HG03135 (cell line): ENCODE measurements at regions not wholly inside any gene's neighbourhood (a gene's known extent, or its start where the extent isn't known, plus 50 kb on each side); places are given as distances from the start of the nearest gene placed in this dataset.

Experiments used
- ATAC-seq: cut with Tn5 transposase; IDR thresholded peaks from one replicate; pipeline ENCODE4 v1.9.1; 2021; ENCODE audit warnings: mild to moderate bottlenecking, moderate library complexity; ENCODE audit not compliant: unreplicated experiment

DNA sequence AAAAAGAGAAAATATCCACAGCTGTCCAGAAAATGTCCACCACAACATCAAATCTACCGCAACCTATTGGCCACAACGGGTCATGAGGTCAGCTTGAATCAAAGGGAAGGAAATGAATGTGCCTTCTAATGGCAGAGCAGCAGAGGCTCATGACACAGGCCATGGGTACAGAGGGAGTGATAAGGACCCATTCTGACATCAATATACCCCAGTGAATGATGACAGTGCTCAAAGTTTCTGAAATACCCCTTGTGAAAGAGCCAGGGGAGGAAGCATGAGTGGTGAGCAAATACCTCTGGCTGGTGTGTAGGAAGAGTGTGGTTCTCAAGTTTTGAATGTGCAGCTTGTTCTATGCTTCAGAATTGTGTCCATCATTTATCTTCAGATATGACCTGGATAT is 348.2 kb downstream of the IRX1 start:
- no peak for ATAC-seq

DNA sequence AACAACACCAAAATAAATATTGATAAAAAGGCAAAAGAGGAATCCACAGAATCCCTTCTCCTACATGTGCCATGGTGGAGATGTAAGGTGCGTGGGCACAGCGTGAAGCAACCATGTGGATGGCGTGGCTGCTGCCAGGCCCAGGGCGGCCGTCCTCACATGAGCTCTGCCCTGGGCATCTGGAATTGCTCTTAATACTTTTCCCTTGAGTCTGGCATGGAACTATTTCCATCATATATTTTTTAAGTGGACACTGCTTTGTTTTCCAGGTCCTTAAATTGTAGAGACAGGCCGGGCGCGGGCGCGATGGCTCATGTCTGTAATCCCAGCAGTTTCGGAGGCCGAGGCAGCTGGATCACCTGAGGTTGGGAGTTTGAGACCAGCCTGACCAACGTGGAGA is 349.3 kb downstream of the IRX1 start:
- no peak for ATAC-seq

DNA sequence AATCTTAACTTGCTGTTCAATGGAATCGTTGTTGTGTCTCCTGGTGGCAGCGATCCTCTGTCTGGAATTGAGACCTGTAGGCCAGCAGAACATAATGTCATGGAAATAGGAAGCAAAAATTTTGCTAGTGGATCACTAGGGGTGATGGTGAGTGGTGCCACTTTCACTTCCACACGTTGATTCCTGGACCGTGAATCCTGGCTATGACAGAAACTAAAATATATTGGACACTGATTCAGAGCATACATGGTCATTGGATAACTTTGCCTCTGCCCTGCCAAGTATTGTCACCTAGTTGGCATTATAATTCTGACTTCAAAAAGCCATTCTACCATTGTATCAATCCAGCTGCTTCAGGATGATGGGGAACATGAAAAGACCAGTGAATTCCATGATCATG is 353.2 kb downstream of the IRX1 start:
- ATAC-seq = no peak

DNA sequence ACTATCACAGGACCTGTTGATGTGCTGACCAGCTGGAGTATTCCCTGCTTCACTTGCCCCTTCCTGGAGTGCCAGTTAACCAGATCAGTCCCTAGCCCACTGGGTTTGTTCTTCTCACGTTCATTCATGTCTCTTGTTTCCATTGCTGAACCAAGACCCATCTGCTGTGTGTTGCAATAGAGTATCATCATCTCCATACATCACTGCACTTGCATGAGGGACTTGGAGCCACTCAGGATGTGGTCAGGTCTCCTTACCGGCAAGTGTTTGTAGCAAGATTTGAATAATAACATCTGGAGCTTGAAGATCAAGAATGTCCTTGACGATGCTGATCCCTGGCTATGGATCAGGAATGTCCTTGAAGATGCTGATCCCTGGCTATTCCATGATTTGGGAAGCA is 358.6 kb downstream of the IRX1 start:
- ATAC-seq = no peak

DNA sequence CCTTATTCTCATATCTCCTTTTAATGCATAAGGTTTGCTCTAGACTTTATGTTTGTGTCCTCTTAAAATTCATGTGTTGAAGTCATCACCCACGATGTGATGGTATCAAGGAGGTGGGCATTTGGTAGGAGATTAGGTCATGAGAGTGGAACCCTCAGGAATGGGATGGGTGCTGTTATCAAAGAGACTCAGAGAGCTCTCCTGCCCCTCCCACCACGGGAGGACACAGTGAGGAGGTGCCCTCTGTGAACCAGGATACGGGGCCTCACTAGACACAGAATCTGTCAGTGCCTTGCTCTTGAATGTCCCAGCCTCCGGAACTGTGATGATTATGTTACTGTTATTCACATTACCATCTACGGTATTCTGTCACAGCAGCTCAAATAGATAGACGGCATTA is 359.0 kb downstream of the IRX1 start:
- ATAC-seq = no peak

DNA sequence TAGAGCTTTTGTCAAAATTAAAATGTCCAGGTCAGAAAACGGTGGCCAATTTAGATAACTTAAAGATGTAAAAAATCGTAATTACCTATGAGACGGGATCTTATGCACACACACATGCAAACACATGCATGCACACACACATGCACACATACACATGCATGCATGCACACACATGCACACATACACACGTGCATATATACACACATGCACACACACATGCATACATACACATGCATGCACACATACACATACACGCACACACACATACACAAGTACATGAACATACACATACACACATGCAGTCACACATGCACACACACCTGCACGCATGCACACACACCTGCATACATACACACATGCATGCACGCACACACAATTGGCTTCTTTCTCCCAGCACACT is 362.0 kb downstream of the IRX1 start:
- ATAC-seq = no peak

DNA sequence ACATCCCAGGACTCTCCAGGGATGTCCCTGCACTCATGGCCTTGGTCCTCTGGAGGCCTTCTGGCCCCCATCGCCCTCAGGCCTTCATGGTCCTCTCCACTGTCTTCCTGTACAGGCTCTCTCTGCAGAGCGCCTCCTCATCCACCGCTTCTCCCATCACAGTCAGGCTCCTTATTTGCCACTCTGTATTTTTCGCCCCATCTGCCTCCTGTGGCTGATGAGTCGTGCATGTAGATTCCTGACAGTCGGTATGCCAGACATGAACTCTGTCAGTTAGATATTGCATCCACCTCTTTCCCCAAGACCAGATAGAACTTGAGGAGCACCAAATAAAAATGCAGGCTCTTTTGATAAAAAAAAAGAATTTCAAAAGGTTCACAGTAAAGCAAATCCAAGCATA is 362.8 kb downstream of the IRX1 start:
- ATAC-seq = no peak

DNA sequence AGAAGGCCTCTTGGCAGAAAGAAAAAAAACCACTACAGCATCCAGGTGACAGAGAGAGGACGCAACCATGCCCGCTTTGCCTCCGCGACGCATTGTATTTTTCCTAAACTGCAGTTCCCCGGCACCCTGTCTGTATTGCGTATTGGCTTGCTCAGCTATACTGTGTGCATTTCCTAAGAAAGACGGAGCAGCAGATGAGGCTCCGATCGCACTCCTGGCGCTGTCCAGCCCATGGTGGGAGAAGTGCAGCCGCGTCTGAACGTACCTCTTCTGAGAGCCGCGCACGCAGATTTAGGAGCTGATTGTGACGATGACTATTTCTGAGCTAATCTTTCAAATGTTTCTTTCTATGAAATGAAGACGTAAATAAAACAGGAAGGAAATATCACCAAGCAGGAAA is 366.5 kb downstream of the IRX1 start:
- no peak for ATAC-seq

DNA sequence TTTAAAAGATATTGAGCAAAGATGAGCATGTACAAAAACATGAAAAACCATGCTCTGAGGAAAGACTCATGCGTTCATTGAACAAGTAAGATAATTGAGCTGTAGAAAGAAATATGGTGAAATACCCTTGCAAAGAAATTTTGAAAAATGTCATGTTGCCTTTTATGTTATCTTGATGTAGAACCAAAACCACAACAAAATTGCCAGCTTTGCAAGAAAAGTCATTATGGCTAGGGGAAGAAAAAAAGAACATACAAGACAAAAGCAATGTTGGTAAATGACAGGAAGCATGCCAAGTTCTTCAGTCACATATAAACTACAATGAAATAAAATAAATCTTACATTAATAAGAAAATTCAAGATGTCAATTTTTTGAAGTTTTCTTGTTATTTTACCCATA is 368.0 kb downstream of the IRX1 start:
- ATAC-seq = no peak

DNA sequence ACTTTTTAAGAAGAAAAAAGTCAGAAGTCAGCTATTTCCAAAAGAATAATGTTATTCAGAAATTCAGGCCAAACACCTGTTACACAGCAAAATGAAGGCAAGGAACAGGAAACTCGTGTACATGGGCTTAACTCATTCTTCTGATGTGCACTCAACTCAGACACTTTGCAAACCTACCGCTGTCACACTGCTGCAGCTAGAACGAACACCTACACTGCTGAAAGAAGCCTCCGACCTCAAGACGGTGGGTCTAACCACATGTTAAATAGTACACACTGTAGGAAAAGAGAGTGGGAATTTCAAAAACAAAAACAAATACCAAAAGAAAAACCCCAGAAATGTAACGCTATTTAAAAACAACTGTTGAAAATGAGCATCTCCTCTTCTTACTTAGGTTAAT is 384.5 kb downstream of the IRX1 start:
- ATAC-seq = no peak

DNA sequence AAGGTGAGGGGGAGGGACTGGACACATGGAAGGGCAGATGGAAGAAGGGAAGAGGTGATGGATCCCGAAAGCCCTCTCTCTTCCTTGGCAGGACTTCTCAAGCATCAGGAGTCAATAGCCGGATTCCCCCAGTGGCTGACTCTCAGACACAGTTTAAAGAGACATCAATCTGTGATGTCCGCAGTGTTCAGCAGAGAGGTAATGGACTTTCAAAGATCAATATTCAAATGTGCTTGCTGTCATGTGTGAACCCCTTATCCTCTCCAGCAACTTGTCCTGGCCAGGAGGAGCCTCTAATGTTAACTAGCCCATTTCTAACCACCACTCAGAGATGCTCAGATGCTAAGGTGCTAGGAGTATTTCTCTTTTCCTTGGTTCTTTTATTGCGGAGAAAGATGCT is 392.2 kb downstream of the IRX1 start:
- no peak for ATAC-seq

DNA sequence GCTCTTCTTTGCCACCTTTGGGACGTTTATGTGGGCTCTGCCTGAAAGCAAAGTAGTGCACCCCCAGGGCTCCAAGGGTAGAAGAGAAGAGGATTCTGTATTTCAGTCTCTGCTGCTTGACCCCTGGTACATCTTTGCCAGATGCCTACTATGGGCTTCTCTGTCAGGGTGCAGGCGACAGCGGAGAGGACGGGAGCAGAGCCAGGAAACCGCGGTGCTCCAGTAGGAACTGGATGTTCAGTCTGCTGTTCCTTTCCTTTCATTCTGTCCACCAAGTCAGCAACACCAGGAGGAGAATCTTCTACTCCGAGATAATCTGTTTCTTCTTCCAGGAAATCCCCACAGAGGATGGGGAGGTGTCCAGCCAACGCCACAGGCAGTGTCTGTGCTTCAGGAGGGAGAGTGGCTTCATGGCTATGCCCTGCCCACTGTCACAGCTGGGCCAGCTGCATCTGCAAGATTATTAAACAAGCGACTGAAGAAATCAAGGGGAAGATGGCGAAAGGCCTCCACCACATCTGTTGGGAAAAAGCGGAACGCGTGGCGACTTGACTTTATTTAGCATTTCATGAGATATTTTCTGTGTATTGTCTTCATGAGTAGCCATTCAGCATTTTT is 398.3 kb downstream of the IRX1 start:
- no peak for ATAC-seq

DNA sequence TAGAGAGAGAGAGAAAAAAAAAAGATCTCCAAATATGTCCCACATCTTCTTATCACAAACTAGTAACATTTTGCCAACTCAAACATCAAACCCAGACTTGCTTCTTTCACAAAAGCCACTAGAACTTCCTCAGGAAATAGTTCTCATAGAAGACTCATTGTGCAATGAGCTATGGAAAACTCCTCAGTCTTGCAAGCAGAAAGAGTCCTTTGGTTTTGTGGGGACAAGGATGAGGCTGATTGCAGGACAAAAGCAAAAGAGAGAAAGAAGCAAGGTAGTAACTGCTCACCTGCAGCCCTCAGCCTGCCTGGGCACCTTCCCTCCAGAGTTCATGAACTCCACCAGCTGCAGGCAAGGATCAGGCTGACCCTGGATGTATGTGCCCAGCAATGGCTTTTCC is 399.0 kb downstream of the IRX1 start:
- ATAC-seq = no peak

DNA sequence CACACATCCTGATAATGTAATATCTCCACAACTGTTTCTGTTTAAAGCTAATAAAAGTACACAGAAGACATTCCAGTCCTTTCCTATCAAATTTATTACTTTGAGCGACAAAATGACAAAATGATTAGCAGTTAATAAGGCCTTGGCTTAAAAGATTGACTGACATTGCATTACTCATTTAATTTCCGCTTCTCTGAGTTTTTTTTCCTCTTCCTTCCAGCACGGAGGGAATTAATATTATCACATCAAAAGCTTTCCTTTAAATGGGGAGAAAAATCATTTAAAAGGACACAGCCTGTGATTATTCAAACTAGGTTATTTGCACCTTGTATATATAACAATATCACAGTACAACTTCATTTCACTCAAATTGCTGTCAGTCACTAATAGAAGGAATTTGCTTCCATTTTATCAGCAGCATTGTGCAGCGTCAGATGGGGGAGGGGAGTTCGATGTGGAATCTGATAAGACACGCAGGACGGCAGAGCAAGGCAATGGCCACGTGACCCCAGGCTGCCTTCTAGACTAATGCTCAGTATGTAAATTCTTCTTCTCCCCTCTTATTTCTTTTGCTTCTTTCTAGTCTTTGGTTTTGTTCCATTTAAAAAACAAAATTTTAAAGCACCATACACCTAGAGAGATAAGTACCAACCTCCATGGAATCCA is 400.5 kb downstream of the IRX1 start:
- ATAC-seq = no peak

DNA sequence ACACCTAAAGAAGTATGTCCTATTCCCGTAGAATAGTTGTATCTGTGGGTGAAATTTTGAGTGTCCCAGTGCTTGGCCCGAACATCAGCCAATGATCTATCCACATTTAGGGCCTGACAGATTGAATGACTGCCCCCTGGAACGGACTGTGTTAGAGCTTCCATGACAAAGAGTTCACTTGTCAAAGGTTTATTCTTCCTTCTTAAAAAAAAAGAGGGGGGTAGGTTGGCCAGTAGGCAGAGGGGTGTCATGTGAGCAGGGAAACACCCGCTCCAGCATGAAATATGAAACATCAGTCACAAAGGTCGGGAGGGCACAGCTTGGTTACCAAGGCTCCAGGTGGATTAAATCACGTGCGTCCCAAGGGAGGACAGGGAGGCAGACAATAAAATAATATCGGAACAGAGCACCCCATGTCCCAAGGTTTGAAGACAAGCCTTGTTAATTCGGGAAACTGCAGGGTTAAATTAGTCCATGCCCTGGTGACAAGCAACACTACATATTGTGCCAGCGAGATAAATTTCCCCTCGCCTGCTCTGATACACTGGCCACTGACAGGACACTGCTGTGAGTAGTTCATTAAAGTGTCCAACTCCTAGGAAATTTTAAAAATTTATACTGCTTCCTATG is 401.2 kb downstream of the IRX1 start:
- ATAC-seq = no peak

DNA sequence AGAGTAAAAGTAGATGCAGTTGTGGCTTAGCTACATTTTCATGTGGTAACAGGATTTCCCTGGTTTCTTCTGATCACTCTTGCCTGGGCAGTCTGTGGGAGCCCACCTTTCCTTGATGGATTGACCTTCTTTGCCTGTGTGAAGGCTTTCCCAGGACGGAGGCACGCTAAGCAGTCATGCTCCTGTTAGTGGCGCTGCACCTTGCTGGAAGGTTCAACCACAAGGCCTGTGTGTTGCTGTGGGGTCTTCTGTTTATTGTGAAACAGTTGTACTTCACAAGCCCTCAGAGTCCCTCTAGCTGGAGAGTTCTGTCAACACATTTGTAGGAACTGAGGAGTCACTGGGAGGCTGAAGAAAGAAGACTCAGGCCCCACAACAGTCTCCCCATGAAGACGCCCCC is 402.0 kb downstream of the IRX1 start:
- no peak for ATAC-seq

DNA sequence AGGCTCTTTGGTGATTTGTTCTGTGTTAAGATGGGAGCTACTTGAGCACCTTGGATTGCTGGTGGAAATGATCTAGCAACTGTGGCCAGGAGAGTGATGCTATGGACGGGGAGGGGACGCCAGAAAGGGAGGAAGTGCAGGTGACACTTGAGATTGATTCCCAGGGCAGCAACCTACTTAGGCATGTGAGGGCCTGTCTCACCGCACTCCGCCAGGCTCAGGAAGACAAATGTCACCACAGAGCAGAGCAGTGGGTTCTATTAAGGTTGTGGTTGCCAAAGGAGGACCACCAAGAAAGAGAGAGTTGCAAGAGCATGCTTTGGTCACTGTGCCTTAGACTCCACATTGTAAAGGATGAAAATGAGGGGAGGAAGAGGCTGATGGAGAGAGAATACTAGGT is 404.3 kb downstream of the IRX1 start:
- no peak for ATAC-seq

DNA sequence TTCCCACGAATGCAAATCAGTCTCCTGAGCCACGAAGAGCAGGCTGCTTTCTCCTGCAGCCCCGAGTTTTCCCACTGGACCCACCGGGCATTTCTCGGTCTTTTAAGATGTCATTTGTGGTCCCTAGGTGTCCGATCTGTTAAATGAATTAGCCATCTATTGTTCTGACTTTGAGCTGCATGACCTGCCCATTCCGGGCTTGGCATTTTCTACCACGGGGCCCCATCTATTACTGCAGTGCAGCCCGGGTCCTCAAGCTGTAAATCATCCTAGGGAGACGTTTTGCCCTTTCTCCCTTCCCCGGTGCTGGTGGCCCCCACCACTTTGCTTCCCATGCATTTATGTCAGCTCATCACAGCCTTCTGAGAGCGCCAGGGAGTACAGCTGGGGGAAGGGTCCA is 405.4 kb downstream of the IRX1 start:
- ATAC-seq = no peak

DNA sequence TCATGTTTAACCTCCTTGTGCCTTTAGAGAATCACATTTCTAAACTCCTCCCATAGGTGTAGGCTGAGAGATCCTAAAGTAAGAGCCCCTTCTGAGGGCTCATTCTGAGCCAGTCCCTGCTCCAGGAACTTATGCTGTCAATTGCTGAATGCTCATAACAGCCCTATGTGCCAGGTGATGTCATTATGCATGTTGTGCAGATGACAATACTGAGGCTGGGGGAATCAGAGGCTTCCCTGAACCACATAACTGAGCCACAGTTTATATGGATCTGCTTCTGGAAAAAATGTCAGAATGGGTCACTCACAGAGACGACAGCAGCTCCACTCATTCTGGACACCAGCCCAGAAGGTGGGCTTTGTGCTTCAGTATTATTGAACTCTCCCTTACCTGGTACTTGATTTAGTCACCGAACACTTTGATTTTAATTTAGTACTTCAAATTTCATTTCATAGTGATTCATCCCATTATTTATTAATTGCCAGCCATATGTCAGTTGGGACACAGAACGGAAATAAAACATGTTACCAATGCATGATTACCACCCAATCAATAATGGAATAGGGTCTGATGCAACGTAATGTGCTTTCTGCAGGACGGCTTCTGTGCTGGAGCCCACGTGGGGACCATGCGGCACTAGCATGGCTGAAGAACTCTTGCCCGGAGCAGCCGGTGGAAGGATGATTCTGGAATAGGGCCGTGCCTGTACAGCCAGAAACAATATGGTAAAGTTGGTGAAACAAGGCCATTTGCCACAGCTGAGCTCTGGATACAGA is 406.3 kb downstream of the IRX1 start:
- no peak for ATAC-seq

DNA sequence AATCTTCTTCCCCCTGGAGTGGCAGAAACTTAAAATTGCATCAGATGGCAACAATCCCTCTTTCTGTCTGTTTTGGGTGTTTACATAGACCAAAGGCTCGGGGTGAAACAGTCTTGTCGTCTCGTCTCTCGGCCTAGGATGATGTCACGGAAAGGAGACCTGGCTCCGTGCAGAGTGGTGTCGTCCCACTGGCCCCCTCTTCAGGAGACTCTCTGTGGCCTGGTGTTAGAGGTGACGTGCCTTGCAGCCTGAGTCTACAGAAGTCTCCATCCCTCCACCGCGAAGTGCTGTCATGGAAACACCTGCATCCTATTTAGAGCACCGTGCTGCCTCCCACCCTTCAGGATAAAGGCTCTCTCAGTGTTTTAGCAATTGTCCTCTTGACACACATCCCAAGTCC is 409.7 kb downstream of the IRX1 start:
- ATAC-seq = no peak

DNA sequence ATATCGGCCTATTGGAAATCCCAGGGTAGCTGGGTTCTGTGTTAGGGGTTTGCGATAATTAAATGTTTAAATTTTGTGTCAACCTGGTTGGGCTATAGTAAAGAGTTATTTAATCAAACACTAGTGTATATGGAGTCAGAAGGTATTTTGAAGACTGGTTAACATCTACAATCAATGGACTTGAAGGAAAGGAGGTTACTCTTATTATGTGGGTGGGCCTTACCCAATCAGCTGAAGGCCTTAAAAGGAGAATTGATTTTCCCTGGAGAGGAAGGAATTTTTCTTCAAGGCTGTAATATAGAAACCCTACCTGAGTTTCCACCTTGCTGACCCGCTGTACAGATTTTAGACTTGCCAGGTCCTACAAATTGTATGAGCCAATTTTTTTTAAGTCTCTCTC is 411.4 kb downstream of the IRX1 start:
- no peak for ATAC-seq

DNA sequence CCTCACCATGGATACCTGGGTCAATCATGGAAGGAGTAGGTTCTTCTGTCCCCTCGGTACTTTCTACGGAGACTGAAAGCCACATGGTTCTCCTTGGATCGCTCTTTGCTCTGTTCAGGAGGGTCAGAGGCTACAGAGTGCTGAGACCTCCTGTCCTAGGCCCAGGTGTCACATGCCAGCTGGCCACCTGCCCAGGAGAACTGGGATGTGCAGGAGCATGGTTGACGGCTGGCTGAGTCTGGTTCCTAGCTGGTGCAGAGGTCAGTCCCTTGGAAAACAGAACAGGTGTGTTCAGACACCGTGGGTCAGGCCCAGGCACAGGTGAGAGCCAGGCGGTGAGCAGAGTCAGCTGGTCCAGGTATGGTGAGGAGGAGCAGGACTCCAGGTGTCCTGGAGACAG is 416.3 kb downstream of the IRX1 start:
- no peak for ATAC-seq
